Mesodermal cell (in vitro differentiated cells): ENCODE measurements at regions not wholly inside any gene's neighbourhood (a gene's known extent, or its start where the extent isn't known, plus 50 kb on each side); places are given as distances from the start of the nearest gene placed in this dataset.

ENCODE experiments used
- H3K27ac ChIP-seq: 2 replicates; pipeline ENCODE4 v1.7.0; 2013; ENCODE audit warnings: mild to moderate bottlenecking, low read depth, low read length, moderate library complexity; ENCODE audit not compliant: severe bottlenecking
- H3K36me3 ChIP-seq: 2 replicates; pipeline ENCODE4 v1.7.1; 2013; ENCODE audit warnings: mild to moderate bottlenecking, low read length, moderate library complexity; ENCODE audit not compliant: control insufficient read depth, insufficient read depth
- H3K4me1 ChIP-seq: one replicate; pipeline ENCODE4 v1.7.1; 2013; ENCODE audit warnings: mild to moderate bottlenecking, low read length; ENCODE audit not compliant: insufficient read depth, control insufficient read depth, poor library complexity, severe bottlenecking
- H3K4me3 ChIP-seq: 2 replicates; pipeline ENCODE4 v1.7.0; 2013; ENCODE audit warnings: low read length, control low read depth, mild to moderate bottlenecking; ENCODE audit not compliant: insufficient read depth, poor library complexity, severe bottlenecking; ENCODE audit errors: extremely low read depth
- H3K9me3 ChIP-seq: 2 replicates; pipeline ENCODE4 v1.7.1; 2013; ENCODE audit warnings: mild to moderate bottlenecking, low read length, moderate library complexity; ENCODE audit not compliant: control insufficient read depth
- WGBS, 2 experiments: methylation state at CpG; one replicate each; pipeline ENCODE4 v1.1.5; 2013; ENCODE audit warnings: missing lambda C conversion rate in 2 of 2; ENCODE audit not compliant: insufficient coverage in 2 of 2; 5-methylcytosine and 5-hydroxymethylcytosine counted together

- no peaks in the 10 kb centered on the region for H3K4me1 ChIP-seq
- no peaks in the 10 kb centered on the region for H3K36me3 ChIP-seq
Observed at GRCh38 chr5:82676661-82677060, 398.5 kb upstream of the RPS23 start.

GRCh38 chr5:82674671-82675070, 396.5 kb upstream of the RPS23 start:
- no peaks in the 10 kb centered on the region for H3K36me3 ChIP-seq
- no peaks in the 10 kb centered on the region for H3K4me1 ChIP-seq
- WGBS, 2 experiments: no CpG with 5 or more reads among the region's 1 CpG
- no peak overlapping the region for H3K27ac ChIP-seq
- no peak overlapping the region for H3K4me3 ChIP-seq
- H3K9me3 ChIP-seq: no peaks in the 10 kb centered on the region

More at GRCh38 chr5:82676661-82677060, 398.5 kb upstream of the RPS23 start:
- 100% methylated on average over 1 of the region's 4 CpGs; no CpG with 5 or more reads in 1 of the 2 experiments for WGBS, 2 experiments
- Histone ChIP-seq H3K27ac (no peak overlapping the region), H3K9me3 (no peaks in the 10 kb centered on the region), H3K4me3 (no peak overlapping the region)

- Histone ChIP-seq H3K27ac (no peak overlapping the region), H3K4me3 (no peak overlapping the region), H3K4me1 (no peaks in the 10 kb centered on the region), H3K9me3 (no peaks in the 10 kb centered on the region), H3K36me3 (no peaks in the 10 kb centered on the region)
- 83 to 85% methylated on average over 5 to 6 of the region's 6 CpGs for WGBS, 2 experiments
Observed at GRCh38 chr5:82673057-82673809, 395.1 kb upstream of the RPS23 start.

- Histone ChIP-seq H3K9me3 (no peaks in the 10 kb centered on the region), H3K4me3 (no peak overlapping the region), H3K4me1 (no peaks in the 10 kb centered on the region), H3K36me3 (no peaks in the 10 kb centered on the region), H3K27ac (no peak overlapping the region)
- 86 to 95% methylated on average over 1 to 2 of the region's 3 CpGs for WGBS, 2 experiments
Observed at GRCh38 chr5:82670692-82671091, 392.5 kb upstream of the RPS23 start.

GRCh38 chr5:82669720-82670119, 391.6 kb upstream of the RPS23 start:
- Histone ChIP-seq H3K4me3 (no peak overlapping the region), H3K4me1 (no peaks in the 10 kb centered on the region), H3K36me3 (no peaks in the 10 kb centered on the region), H3K27ac (no peak overlapping the region), H3K9me3 (no peaks in the 10 kb centered on the region)
- WGBS, 2 experiments: no CpG with 5 or more reads among the region's 1 CpG

GRCh38 chr5:82666312-82666711, 388.2 kb upstream of the RPS23 start:
- Histone ChIP-seq H3K27ac (no peak overlapping the region), H3K4me3 (no peak overlapping the region), H3K36me3 (no peaks in the 10 kb centered on the region), H3K4me1 (no peaks in the 10 kb centered on the region), H3K9me3 (no peaks in the 10 kb centered on the region)
- 90% methylated on average over 2 of the region's 2 CpGs; no CpG with 5 or more reads in 1 of the 2 experiments for WGBS, 2 experiments

- Histone ChIP-seq H3K9me3 (no peaks in the 10 kb centered on the region), H3K36me3 (no peaks in the 10 kb centered on the region), H3K27ac (no peak overlapping the region), H3K4me3 (no peak overlapping the region), H3K4me1 (no peaks in the 10 kb centered on the region)
- 60 to 100% methylated on average over 1 of the region's 3 CpGs for WGBS, 2 experiments
Observed at GRCh38 chr5:82664732-82665131, 386.6 kb upstream of the RPS23 start.

GRCh38 chr5:82663225-82663624, 385.1 kb upstream of the RPS23 start:
- H3K9me3 ChIP-seq: no peaks in the 10 kb centered on the region
- no peaks in the 10 kb centered on the region for H3K36me3 ChIP-seq
- no peak overlapping the region for H3K4me3 ChIP-seq
- H3K27ac ChIP-seq: no peak overlapping the region
- 60 to 63% methylated on average over 3 of the region's 4 CpGs for WGBS, 2 experiments
- no peaks in the 10 kb centered on the region for H3K4me1 ChIP-seq

- no peak overlapping the region for H3K27ac ChIP-seq
- no peaks in the 10 kb centered on the region for H3K9me3 ChIP-seq
- 64 to 91% methylated on average over 1 of the region's 1 CpG for WGBS, 2 experiments
- H3K36me3 ChIP-seq: no peaks in the 10 kb centered on the region
- no peak overlapping the region for H3K4me3 ChIP-seq
- H3K4me1 ChIP-seq: no peaks in the 10 kb centered on the region
Observed at GRCh38 chr5:82662340-82662739, 384.2 kb upstream of the RPS23 start.

- Histone ChIP-seq H3K4me1 (no peaks in the 10 kb centered on the region), H3K27ac (no peak overlapping the region), H3K36me3 (no peaks in the 10 kb centered on the region), H3K4me3 (no peak overlapping the region), H3K9me3 (no peaks in the 10 kb centered on the region)
- WGBS, 2 experiments: 100% methylated on average over 1 of the region's 1 CpG
Observed at GRCh38 chr5:82661933-82662332, 383.8 kb upstream of the RPS23 start.

- H3K9me3 ChIP-seq: no peaks in the 10 kb centered on the region
- H3K36me3 ChIP-seq: no peaks in the 10 kb centered on the region
- H3K27ac ChIP-seq: no peak overlapping the region
- no peak overlapping the region for H3K4me3 ChIP-seq
- no peaks in the 10 kb centered on the region for H3K4me1 ChIP-seq
- 87 to 100% methylated on average over 2 of the region's 2 CpGs for WGBS, 2 experiments
Observed at GRCh38 chr5:82661462-82661861, 383.3 kb upstream of the RPS23 start.
